ENCODE measurements at regions not wholly inside any gene's neighbourhood (a gene's known extent, or its start where the extent isn't known, plus 50 kb on each side); places are given as distances from the start of the nearest gene placed in this dataset.
A peak's percentile ranks its signal among the peaks of the same experiment; 100 is the strongest.
"Not testable (repeated sequence)": the region's sequence is repeated elsewhere in the genome, so short reads cannot be mapped to it uniquely, and the experiment has no call there.

DNA sequence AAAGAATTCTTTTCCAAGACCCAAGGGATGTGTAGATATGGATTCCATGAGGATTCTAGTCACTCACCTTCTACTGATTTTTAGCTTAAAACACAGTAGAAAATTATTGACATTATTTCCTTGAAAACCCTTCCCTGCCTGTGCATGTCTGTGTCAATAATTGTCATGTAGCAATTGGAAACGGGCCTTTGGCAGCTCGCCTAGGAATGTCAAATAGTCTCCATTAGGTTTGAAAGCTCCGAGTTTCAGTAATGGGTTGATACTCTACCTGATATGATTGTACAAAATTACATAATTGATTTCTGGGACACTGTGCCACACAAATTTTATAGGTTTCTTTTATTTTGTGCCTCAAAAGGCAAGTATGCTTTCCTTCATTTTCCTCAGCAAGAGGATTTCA is 515.2 kb upstream of the ARID1B start:
- no peak for DNase-seq

- DNase-seq = no peak
Observed at GRCh38 chr6:156260815-156261214, 516.4 kb upstream of the ARID1B start.

GRCh38 chr6:156258981-156259380 is 518.2 kb upstream of the ARID1B start:
- no peak for DNase-seq

- no peak for DNase-seq
Observed at GRCh38 chr6:156256161-156256560, 521.0 kb upstream of the ARID1B start.

DNA sequence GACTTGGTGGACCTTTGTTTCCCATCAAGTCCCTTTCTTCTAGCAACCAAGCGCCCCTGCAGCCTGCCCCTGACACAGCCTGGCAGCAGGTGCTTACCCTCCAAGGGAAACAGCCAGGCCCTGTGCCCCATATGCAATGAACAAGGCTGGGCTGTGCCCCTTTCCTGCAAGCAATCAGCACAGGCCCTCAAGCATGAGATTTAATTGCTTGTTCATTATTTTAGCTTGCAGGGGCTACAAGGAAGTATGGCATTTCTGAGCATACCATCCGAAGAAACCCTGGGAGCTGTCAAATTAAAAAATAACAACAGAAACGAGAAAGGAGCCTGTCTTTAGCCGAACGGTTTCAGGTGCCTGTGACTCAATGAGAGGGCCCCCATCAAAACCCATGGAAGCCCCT is 522.9 kb upstream of the ARID1B start:
- DNase-seq = no peak

DNA sequence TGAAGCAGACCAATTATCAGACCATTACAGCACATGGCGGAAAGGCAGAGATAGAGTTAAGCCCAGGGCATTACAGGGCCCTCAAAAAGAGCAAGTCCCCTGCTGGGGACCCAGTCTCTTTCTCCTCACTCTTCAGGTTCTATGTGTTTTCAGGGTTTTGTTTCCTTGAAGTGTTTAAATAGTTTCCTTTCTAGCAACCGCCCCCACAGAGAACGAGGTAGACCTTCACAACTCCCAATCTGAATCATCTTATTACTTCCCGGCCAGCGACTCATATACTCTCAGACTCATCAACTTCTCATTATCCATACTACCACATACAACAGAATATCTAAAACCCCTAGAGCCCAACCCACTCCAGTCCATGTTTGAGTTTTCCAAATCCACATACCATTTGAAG is 526.6 kb upstream of the ARID1B start:
- DNase-seq = no peak

GRCh38 chr6:156242206-156242605 is 535.0 kb upstream of the ARID1B start:
- DNase-seq = no peak

DNA sequence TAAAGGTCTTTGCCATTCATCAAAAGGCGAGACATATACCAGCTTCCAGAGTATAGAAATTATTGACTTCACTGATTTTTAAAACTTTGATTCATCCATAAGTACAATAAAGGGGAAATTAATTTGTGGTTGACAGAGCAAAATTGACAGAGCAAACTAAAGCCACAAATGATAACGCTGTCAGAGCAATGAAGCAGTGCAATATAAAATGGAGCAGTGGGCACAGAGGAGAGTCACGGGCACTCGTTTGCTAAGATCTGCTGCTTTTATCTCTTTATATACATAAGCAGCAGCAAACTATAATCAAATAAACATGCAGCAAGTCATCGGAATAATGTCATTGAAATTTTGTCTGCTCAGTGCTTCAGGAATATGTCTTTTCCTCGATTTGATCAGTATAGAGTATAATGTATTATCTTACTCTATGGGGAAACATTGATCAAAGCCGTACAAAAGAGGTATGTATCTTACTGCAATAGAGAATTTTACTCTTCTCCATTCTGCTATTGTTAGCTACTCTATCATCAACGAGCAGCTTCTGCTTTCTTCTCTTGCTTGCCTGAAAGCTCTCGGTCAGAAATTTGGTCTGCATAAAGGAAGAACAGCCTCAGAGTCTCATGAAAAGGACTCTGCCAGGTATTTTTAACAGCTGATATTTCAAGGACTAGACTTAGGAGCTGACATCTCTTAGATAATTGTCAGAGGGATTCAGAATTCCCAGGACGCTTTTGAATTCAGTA is 546.0 kb upstream of the ARID1B start:
- no peak for DNase-seq

DNA sequence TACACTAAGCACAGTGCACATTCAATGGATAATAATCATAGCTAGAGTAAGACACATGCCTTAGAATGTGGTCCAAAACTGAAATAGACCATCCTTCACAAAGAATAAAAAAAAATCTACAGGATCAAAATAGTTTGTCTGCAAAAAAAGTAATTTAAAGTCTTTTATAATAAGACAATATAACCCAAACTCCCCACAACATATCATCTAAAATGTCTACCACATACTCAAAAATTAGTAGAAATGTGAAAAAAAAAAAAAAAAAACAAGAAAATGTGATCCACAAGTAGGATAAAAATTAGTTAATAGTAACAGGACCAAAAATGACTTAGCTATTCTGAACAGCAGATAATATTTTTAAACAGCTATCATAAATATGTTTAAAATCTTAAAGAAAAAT is 557.2 kb upstream of the ARID1B start:
- DNase-seq = no peak

GRCh38 chr6:156205678-156206077 is 571.5 kb upstream of the ARID1B start:
- DNase-seq = no peak

DNA sequence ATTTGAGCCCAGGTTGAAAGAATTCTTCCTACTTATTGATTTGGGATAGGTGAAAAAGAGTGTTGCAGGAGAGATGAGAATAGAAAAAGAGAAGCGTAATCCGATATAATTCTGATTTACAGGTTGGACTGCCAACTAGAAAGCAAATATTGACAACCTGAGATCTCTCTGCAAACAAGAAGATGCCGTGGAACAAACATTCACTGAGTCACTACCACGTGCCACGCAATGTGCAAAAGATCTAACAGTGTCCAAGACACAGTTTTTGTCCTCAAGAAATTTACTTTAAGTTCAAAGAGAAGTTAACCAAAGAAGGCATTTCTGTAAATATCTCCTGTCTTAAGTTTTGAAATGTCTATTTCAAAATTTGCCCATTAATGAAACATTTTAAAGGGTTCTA is 578.0 kb upstream of the ARID1B start:
- DNase-seq = no peak

DNA sequence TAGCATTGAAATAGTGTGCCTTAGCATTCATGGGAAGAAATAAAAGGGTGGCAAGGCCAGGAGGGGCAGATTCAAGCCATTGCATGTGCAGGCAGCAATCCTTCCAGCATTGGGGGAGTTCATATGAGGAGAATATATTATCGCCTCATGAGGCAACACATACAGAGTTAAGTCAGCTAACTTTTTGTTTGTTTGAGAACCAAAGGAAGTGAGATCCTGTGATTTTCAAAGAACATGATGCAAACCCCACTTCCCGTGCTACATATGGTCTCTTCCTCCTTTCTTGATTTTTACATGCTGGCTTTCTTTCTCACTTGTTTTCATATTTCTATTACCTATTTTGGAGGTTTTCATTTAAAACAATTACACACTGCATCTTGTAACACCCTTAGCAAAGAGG is 579.7 kb upstream of the ARID1B start:
- DNase-seq = peak; percentile 8

GRCh38 chr6:156194981-156195380 is 582.2 kb upstream of the ARID1B start:
- DNase-seq = no peak

DNA sequence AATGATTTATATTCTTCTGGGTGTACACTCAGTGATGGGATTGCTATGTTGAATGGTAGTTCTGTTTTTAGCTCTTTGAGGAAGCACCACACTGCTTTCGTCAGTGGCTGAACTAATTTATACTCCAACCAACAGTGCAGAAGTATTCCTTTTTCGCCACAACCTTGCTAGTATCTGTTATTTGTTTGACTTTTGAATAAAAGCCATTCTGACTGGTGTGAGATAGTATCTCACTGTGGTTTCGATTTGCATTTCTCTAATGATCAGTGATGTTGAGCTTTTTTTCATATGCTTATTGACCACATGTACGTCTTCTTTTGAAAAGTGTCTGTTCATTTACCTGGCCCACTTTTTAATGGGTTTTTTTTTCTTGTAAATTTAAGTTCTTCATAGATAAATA is 583.8 kb upstream of the ARID1B start:
- peak; percentile 26 for DNase-seq

GRCh38 chr6:156191895-156192294 is 585.3 kb upstream of the ARID1B start:
- DNase-seq = peak; percentile 14

DNA sequence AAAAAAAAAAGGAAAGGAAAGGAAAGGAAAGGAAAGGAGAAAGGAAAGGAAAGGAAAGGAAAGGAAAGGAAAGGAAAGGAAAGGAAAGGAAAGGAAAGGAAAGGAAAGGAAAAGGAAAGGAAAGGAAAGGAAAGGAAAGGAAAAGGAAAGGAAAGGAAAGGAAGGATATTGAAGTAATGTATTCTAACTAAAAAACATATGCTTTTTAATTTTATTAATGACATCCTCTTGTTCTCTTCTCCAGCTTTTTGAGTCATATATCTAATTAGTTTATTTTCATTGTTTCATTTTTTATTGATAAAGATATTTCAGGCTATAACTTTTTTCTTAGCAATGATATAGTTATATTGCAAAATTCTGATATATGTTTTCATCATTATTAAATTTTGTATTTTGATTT is 585.8 kb upstream of the ARID1B start:
- not testable (repeated sequence) for DNase-seq

- DNase-seq = no peak
Observed at GRCh38 chr6:156190270-156190669, 586.9 kb upstream of the ARID1B start.

GRCh38 chr6:156189714-156190113 is 587.5 kb upstream of the ARID1B start:
- no peak for DNase-seq

DNA sequence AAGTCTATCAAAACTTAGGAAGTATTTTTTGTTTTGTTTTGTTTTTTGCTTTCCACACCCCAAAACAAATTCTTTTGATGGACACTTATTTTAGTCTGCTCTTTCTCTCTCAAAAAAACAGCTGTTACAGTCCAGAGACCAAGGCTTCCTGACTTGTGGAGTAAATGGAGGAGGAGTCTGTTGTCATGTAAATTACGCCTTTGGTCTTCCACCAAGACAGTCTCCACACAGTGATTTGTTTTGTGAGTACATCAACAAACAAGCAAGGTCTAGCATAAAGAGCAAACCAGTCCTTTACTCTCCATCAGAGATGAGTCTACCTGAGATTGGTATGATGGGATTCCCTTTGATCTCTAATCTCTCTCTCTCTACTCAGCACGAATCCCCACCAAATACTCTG is 588.0 kb upstream of the ARID1B start:
- DNase-seq = no peak

DNA sequence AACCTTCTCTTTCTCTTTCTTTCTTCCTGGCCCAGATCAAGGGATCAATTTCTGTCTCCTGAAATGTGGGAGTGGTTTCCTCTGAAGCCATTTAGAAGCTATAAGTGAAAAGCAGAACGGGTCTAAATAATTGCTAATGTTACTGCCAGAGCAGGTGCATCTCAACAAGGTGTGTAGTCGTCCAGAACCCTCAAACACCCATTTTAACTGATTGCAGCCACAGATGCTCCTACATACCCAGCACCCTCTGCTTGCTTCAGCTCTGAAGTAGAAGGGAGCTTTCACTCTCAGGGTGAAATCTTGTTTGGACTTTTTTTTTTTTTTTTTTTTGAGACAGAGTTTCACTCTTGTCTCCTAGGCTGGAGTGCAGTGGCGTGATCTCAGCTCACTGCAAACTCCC is 592.1 kb upstream of the ARID1B start:
- no peak for DNase-seq

DNA sequence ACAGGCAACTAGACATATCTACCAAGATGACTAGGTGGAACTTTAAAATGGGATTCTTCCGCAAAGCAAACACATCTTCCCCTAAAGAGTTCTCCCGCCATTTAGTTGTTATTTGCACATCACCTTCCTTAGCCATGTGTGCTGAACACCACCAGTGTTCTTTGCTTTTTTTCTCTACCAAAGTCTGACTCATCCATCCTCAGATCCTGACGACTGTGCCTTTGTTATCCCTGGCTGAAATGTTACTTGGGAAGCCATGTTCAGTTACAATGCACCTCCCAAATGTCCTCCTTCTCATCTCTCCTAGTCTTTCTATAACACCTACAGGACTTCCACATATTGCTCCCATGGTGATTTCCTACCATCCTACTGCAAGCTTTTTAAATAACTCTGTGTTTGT is 593.5 kb upstream of the ARID1B start:
- DNase-seq = no peak

DNA sequence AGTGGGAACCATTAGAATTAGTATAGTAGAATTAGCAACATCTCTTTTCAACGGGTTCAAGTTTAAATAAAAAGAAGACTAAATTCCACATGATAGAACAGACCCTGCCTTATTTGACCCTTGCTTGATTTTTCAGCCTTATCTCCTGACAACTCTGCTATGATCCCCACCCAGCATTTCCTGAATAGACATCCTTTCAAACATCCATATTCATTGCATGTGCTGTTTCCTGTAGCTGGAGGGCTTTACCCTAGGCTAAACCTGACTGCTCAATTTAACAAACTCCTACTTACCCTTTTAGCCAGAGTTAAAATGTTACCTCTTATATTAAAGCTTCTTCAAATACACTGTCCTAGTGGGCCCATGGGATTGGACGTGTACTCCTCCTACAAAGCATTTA is 594.8 kb upstream of the ARID1B start:
- DNase-seq = no peak

- DNase-seq = no peak
Observed at GRCh38 chr6:156181506-156181905, 595.7 kb upstream of the ARID1B start.

- no peak for DNase-seq
Observed at GRCh38 chr6:156175971-156176421, 601.2 kb upstream of the ARID1B start.

GRCh38 chr6:156175433-156175832 is 601.7 kb upstream of the ARID1B start:
- no peak for DNase-seq

Data from CD4-positive, alpha-beta T cell treated with Interleukin-17A for 1 hour (primary cell).